ENCODE measurements at regions not wholly inside any gene's neighbourhood (a gene's known extent, or its start where the extent isn't known, plus 50 kb on each side); places are given as distances from the start of the nearest gene placed in this dataset.

DNA sequence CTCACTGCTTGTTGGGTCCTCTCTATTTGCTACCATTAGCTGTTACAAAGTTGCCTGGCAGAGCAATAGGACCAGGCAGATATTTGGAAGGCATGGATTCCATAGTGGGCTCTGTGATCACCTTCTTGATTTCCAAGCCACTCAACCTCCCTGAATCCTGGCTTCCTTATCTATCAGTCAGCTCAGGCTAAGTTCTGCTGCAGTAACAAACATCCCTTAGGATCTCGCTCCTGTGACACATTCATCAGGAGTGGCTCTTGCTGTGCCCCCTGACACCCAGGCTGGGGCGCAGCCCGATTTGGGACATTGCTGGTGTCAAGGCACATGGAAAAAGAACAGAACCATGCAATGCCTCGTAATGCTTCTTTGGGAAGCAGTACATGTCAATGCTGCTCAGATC lies 503.9 kb downstream of the TBC1D22A start:
- H3K36me3 Mint-ChIP-seq (ENCODE audit: low read depth) = peaks cover 24% of the 10 kb centered on the region; the same call in 2 of the 3 replicates
- no peak overlapping the region for H3K27ac Mint-ChIP-seq
- no peaks in the 10 kb centered on the region for H3K27me3 ChIP-seq (ENCODE audit: insufficient read depth)
- TF ChIP-seq, protein P1, sequence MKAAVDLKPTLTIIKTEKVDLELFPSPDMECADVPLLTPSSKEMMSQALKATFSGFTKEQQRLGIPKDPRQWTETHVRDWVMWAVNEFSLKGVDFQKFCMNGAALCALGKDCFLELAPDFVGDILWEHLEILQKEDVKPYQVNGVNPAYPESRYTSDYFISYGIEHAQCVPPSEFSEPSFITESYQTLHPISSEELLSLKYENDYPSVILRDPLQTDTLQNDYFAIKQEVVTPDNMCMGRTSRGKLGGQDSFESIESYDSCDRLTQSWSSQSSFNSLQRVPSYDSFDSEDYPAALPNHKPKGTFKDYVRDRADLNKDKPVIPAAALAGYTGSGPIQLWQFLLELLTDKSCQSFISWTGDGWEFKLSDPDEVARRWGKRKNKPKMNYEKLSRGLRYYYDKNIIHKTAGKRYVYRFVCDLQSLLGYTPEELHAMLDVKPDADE (IDR thresholded peaks at IDR 0.05) = no peak
- TF ChIP-seq, protein P2, sequence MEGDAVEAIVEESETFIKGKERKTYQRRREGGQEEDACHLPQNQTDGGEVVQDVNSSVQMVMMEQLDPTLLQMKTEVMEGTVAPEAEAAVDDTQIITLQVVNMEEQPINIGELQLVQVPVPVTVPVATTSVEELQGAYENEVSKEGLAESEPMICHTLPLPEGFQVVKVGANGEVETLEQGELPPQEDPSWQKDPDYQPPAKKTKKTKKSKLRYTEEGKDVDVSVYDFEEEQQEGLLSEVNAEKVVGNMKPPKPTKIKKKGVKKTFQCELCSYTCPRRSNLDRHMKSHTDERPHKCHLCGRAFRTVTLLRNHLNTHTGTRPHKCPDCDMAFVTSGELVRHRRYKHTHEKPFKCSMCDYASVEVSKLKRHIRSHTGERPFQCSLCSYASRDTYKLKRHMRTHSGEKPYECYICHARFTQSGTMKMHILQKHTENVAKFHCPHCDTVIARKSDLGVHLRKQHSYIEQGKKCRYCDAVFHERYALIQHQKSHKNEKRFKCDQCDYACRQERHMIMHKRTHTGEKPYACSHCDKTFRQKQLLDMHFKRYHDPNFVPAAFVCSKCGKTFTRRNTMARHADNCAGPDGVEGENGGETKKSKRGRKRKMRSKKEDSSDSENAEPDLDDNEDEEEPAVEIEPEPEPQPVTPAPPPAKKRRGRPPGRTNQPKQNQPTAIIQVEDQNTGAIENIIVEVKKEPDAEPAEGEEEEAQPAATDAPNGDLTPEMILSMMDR (conservative IDR thresholded peaks at IDR 0.05; ENCODE audit: low read depth in 2 of 2) = no peak
- peaks cover 99% of the 10 kb centered on the region for H3K9me3 Mint-ChIP-seq
- H2AFZ ChIP-seq = no peak overlapping the region
- DNase-seq (ENCODE audit: low spot score) = no peak
- no peaks in the 10 kb centered on the region for H3K9me2 ChIP-seq (ENCODE audit: insufficient read depth)
- H3K79me2 ChIP-seq (replicated peaks; ENCODE audit: insufficient read depth) = no peaks in the 10 kb centered on the region
- no peaks in the 10 kb centered on the region for H3K36me3 ChIP-seq (ENCODE audit: insufficient read depth)
- H3K27ac ChIP-seq (ENCODE audit: low read depth) = no peak overlapping the region
- ATAC-seq = no peak
- no peak overlapping the region for H3K4me2 ChIP-seq
- peaks cover 2% of the 10 kb centered on the region for H3K27me3 Mint-ChIP-seq (ENCODE audit: insufficient read depth, low read depth, poor library complexity)
- H3K4me3 ChIP-seq = no peak overlapping the region
- no peaks in the 10 kb centered on the region for H3K4me1 ChIP-seq (ENCODE audit: insufficient read depth)
- no peaks in the 10 kb centered on the region for H3K4me1 Mint-ChIP-seq
- H3F3A ChIP-seq (replicated peaks; ENCODE audit: low read depth) = no peaks in the 10 kb centered on the region
- no peak overlapping the region for H3K4me3 Mint-ChIP-seq
- no peaks in the 10 kb centered on the region for H4K20me1 ChIP-seq (replicated peaks; ENCODE audit: insufficient read depth)

DNA sequence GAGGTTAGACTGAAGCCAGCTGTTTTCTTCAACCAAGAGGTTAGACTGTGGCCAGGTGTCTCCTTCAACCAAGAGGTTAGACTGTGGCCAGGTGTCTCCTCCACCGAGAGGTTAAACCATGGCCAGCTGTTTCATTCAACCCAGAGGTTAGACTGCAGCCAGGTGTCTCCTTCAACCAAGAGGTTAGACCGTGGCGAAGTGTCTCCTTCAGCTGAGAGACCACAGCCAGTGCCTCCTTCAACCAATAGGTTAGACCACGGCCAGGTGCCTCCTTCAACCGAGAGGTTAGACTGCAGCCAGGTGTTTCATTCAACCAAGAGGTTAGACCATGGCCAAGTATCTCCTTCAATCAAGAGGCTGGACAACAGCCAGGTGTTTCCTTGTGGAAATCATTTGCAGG lies 498.1 kb downstream of the TBC1D22A start:
- Mint-ChIP-seq H3K27ac (no peak overlapping the region), H3K36me3 (ENCODE audit: low read depth) (peaks cover 33% of the 10 kb centered on the region), H3K27me3 (ENCODE audit: insufficient read depth, low read depth, poor library complexity) (peaks cover 7% of the 10 kb centered on the region), H3K4me1 (no peaks in the 10 kb centered on the region; the same call in 2 of the 3 replicates), H3K9me3 (peaks cover 92% of the 10 kb centered on the region), H3K4me3 (no peak overlapping the region)
- Histone ChIP-seq H3K9me2 (ENCODE audit: insufficient read depth) (no peaks in the 10 kb centered on the region), H4K20me1 (replicated peaks; ENCODE audit: insufficient read depth) (no peaks in the 10 kb centered on the region), H3K36me3 (ENCODE audit: insufficient read depth) (no peaks in the 10 kb centered on the region), H3K4me3 (no peak overlapping the region), H3K79me2 (replicated peaks; ENCODE audit: insufficient read depth) (no peaks in the 10 kb centered on the region), H3F3A (replicated peaks; ENCODE audit: low read depth) (no peaks in the 10 kb centered on the region), H2AFZ (no peak overlapping the region), H3K4me2 (no peak overlapping the region), H3K4me1 (ENCODE audit: insufficient read depth) (no peaks in the 10 kb centered on the region), H3K27me3 (ENCODE audit: insufficient read depth) (no peaks in the 10 kb centered on the region), H3K27ac (ENCODE audit: low read depth) (no peak overlapping the region)
- no peak for ATAC-seq
- no peak for DNase-seq (ENCODE audit: low spot score)
- TF ChIP-seq CREB1 (CRISPR knock-in tag; IDR thresholded peaks at IDR 0.05; ENCODE audit: low read depth) (no peak), NANOG (IDR thresholded peaks at IDR 0.05; ENCODE audit: borderline replicate concordance) (no peak)
- TF ChIP-seq, protein P3, sequence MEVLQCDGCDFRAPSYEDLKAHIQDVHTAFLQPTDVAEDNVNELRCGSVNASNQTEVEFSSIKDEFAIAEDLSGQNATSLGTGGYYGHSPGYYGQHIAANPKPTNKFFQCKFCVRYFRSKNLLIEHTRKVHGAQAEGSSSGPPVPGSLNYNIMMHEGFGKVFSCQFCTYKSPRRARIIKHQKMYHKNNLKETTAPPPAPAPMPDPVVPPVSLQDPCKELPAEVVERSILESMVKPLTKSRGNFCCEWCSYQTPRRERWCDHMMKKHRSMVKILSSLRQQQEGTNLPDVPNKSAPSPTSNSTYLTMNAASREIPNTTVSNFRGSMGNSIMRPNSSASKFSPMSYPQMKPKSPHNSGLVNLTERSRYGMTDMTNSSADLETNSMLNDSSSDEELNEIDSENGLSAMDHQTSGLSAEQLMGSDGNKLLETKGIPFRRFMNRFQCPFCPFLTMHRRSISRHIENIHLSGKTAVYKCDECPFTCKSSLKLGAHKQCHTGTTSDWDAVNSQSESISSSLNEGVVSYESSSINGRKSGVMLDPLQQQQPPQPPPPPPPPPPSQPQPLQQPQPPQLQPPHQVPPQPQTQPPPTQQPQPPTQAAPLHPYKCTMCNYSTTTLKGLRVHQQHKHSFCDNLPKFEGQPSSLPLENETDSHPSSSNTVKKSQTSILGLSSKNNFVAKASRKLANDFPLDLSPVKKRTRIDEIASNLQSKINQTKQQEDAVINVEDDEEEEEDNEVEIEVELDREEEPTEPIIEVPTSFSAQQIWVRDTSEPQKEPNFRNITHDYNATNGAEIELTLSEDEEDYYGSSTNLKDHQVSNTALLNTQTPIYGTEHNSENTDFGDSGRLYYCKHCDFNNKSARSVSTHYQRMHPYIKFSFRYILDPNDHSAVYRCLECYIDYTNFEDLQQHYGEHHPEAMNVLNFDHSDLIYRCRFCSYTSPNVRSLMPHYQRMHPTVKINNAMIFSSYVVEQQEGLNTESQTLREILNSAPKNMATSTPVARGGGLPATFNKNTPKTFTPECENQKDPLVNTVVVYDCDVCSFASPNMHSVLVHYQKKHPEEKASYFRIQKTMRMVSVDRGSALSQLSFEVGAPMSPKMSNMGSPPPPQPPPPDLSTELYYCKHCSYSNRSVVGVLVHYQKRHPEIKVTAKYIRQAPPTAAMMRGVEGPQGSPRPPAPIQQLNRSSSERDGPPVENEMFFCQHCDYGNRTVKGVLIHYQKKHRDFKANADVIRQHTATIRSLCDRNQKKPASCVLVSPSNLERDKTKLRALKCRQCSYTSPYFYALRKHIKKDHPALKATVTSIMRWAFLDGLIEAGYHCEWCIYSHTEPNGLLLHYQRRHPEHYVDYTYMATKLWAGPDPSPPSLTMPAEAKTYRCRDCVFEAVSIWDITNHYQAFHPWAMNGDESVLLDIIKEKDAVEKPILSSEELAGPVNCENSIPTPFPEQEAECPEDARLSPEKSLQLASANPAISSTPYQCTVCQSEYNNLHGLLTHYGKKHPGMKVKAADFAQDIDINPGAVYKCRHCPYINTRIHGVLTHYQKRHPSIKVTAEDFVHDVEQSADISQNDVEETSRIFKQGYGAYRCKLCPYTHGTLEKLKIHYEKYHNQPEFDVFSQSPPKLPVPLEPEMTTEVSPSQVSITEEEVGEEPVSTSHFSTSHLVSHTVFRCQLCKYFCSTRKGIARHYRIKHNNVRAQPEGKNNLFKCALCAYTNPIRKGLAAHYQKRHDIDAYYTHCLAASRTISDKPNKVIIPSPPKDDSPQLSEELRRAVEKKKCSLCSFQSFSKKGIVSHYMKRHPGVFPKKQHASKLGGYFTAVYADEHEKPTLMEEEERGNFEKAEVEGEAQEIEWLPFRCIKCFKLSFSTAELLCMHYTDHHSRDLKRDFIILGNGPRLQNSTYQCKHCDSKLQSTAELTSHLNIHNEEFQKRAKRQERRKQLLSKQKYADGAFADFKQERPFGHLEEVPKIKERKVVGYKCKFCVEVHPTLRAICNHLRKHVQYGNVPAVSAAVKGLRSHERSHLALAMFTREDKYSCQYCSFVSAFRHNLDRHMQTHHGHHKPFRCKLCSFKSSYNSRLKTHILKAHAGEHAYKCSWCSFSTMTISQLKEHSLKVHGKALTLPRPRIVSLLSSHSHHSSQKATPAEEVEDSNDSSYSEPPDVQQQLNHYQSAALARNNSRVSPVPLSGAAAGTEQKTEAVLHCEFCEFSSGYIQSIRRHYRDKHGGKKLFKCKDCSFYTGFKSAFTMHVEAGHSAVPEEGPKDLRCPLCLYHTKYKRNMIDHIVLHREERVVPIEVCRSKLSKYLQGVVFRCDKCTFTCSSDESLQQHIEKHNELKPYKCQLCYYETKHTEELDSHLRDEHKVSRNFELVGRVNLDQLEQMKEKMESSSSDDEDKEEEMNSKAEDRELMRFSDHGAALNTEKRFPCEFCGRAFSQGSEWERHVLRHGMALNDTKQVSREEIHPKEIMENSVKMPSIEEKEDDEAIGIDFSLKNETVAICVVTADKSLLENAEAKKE (CRISPR knock-in tag; IDR thresholded peaks at IDR 0.05) = no peak
- TF ChIP-seq, protein P4, sequence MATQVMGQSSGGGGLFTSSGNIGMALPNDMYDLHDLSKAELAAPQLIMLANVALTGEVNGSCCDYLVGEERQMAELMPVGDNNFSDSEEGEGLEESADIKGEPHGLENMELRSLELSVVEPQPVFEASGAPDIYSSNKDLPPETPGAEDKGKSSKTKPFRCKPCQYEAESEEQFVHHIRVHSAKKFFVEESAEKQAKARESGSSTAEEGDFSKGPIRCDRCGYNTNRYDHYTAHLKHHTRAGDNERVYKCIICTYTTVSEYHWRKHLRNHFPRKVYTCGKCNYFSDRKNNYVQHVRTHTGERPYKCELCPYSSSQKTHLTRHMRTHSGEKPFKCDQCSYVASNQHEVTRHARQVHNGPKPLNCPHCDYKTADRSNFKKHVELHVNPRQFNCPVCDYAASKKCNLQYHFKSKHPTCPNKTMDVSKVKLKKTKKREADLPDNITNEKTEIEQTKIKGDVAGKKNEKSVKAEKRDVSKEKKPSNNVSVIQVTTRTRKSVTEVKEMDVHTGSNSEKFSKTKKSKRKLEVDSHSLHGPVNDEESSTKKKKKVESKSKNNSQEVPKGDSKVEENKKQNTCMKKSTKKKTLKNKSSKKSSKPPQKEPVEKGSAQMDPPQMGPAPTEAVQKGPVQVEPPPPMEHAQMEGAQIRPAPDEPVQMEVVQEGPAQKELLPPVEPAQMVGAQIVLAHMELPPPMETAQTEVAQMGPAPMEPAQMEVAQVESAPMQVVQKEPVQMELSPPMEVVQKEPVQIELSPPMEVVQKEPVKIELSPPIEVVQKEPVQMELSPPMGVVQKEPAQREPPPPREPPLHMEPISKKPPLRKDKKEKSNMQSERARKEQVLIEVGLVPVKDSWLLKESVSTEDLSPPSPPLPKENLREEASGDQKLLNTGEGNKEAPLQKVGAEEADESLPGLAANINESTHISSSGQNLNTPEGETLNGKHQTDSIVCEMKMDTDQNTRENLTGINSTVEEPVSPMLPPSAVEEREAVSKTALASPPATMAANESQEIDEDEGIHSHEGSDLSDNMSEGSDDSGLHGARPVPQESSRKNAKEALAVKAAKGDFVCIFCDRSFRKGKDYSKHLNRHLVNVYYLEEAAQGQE (IDR thresholded peaks at IDR 0.05; ENCODE audit: unreplicated experiment) = no peak
- TF ChIP-seq, protein P2 (conservative IDR thresholded peaks at IDR 0.05; ENCODE audit: low read depth in 2 of 2) = no peak

All from GM23338 (cell line).